ENCODE measurements at regions not wholly inside any gene's neighbourhood (a gene's known extent, or its start where the extent isn't known, plus 50 kb on each side); places are given as distances from the start of the nearest gene placed in this dataset.

DNA sequence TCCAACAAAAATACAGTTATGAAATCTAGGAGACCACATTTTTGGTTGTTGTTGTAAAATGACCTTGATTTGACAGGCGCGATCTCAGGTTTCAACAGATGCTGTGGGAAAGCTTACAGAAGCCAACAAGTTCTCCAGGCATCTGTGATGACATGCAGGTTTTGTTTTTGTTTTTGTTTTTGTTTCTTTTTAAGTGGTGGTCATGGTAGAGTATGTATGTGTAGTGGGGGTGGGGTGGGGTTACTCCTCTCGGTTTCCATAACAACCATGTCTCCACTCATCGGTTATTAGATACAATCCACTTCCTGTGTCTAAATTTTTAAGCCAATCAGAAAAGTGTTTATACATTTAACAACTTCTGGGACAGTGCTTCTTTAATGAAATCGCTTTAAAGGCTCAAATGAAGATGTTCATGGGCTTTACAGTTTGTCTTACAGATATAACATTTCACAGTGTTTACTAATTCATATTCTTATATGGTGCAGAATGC lies 199.9 kb upstream of the FOXN3 start:
- no peak for DNase-seq (ENCODE audit: low read depth)
- peak overlapping the region; percentile 91 for H3K9ac ChIP-seq (ENCODE audit: low read length)
- H4K20me1 ChIP-seq (ENCODE audit: insufficient read depth, low read length), result peaks cover 11% of the 10 kb centered on the region
- peaks cover 18% of the 10 kb centered on the region for H3K4me1 ChIP-seq (ENCODE audit: insufficient read depth, low read length)
- peaks cover under 1% of the 10 kb centered on the region for H3K36me3 Mint-ChIP-seq (ENCODE audit: low read depth, unreplicated experiment)
- H2AFZ ChIP-seq (ENCODE audit: low read depth, low read length), result no peak overlapping the region
- H3K27me3 ChIP-seq (ENCODE audit: insufficient read depth, low read length), result no peaks in the 10 kb centered on the region
- peak overlapping the region; percentile 91 for H3K27ac ChIP-seq (ENCODE audit: low read depth, low read length)
- H3K9me3 Mint-ChIP-seq (ENCODE audit: unreplicated experiment), result no peaks in the 10 kb centered on the region
- TF ChIP-seq EZH2 (IDR thresholded peaks at IDR 0.05; ENCODE audit: insufficient read depth, low read length), result no peak
- no peak for TF ChIP-seq CTCF (IDR thresholded peaks at IDR 0.05; ENCODE audit: insufficient read depth, low read depth, low read length)
- no peaks in the 10 kb centered on the region for H3K36me3 ChIP-seq (ENCODE audit: insufficient read depth, low read length)
- H3K4me2 ChIP-seq (ENCODE audit: low read length), result peak overlapping the region; percentile 87
- H3K4me1 Mint-ChIP-seq (ENCODE audit: low read depth, unreplicated experiment), result peaks cover 37% of the 10 kb centered on the region
- H3K79me2 ChIP-seq (ENCODE audit: insufficient read depth, low read length), result peaks cover 68% of the 10 kb centered on the region
- H3K27me3 Mint-ChIP-seq (ENCODE audit: low read depth, unreplicated experiment), result no peaks in the 10 kb centered on the region
- peak overlapping the region; percentile 83 for H3K4me3 ChIP-seq (ENCODE audit: insufficient read depth, low read depth, low read length)
- FAIRE-seq, result no peak
- peak overlapping the region; percentile 95 for H3K4me3 Mint-ChIP-seq (ENCODE audit: unreplicated experiment)
- no peaks in the 10 kb centered on the region for H3K9me3 ChIP-seq (ENCODE audit: insufficient read depth, low read depth, low read length)
- H3K27ac Mint-ChIP-seq (ENCODE audit: unreplicated experiment), result peak overlapping the region; percentile 83

DNA sequence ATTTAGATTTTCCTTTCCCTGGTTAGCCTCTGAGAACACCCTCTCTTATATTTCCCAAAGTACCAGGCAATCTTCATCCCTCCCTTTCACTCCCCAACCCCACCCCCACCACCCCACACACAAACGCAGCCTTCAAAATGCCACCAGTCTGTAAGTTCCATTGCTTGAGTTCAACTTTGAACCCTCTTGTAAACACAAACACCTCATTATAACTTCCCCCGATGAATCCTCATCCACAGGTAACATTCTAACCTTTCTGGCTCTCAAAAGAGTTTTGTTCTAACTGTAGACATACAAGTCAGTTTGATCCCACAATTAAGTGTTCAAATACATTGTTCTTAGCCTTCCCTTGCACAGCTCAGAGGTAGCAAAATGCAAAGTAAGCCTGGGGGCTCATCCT lies 199.4 kb upstream of the FOXN3 start:
- no peak for FAIRE-seq

More for the DNA sequence above, 199.4 kb upstream of the FOXN3 start:
- H3K27me3 ChIP-seq (ENCODE audit: insufficient read depth, low read length), result no peaks in the 10 kb centered on the region
- peaks cover 37% of the 10 kb centered on the region for H3K4me1 Mint-ChIP-seq (ENCODE audit: low read depth, unreplicated experiment)
- H3K79me2 ChIP-seq (ENCODE audit: insufficient read depth, low read length), result peaks cover 70% of the 10 kb centered on the region
- peaks cover 3% of the 10 kb centered on the region for H3K36me3 Mint-ChIP-seq (ENCODE audit: low read depth, unreplicated experiment)
- H3K4me2 ChIP-seq (ENCODE audit: low read length), result peak overlapping the region; percentile 87
- H3K36me3 ChIP-seq (ENCODE audit: insufficient read depth, low read length), result no peaks in the 10 kb centered on the region
- H4K20me1 ChIP-seq (ENCODE audit: insufficient read depth, low read length), result peaks cover 13% of the 10 kb centered on the region
- no peaks in the 10 kb centered on the region for H3K9me3 Mint-ChIP-seq (ENCODE audit: unreplicated experiment)
- TF ChIP-seq EZH2 (IDR thresholded peaks at IDR 0.05; ENCODE audit: insufficient read depth, low read length), result no peak
- TF ChIP-seq CTCF (IDR thresholded peaks at IDR 0.05; ENCODE audit: insufficient read depth, low read depth, low read length), result no peak
- H3K27ac Mint-ChIP-seq (ENCODE audit: unreplicated experiment), result peak overlapping the region; percentile 83
- H3K4me3 ChIP-seq (ENCODE audit: insufficient read depth, low read depth, low read length), result no peak overlapping the region
- DNase-seq (ENCODE audit: low read depth), result no peak
- H3K27me3 Mint-ChIP-seq (ENCODE audit: low read depth, unreplicated experiment), result no peaks in the 10 kb centered on the region
- no peaks in the 10 kb centered on the region for H3K9me3 ChIP-seq (ENCODE audit: insufficient read depth, low read depth, low read length)
- H3K27ac ChIP-seq (ENCODE audit: low read depth, low read length), result peak overlapping the region; percentile 34
- H2AFZ ChIP-seq (ENCODE audit: low read depth, low read length), result no peak overlapping the region
- peaks cover 18% of the 10 kb centered on the region for H3K4me1 ChIP-seq (ENCODE audit: insufficient read depth, low read length)
- peak overlapping the region; percentile 91 for H3K9ac ChIP-seq (ENCODE audit: low read length)
- H3K4me3 Mint-ChIP-seq (ENCODE audit: unreplicated experiment), result peak overlapping the region; percentile 95
